ENCODE measurements at regions not wholly inside any gene's neighbourhood (a gene's known extent, or its start where the extent isn't known, plus 50 kb on each side); places are given as distances from the start of the nearest gene placed in this dataset.

DNA sequence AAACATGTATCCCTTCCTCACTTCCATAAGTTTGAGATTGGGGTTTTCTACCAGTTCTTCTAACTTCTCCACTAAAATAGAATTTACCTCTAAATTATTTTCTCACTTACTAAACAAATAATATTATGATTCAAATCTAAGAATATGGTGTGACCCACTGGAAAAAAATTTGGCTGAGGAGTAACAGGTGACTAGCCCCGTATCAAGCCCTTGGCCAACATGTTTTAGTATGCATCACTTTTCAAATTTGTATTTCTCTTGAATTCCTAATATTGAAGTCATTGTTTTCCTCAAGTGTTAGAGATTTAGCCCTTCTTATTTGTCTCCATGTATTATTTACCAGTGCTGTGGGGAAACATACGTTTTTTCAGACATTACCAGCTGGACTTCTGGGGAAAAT lies 759.4 kb downstream of the NSUN3 start:
- no peak for TF ChIP-seq NFRKB (IDR thresholded peaks at IDR 0.05)
- no peak for TF ChIP-seq ELF4 (IDR thresholded peaks at IDR 0.05)
- TF ChIP-seq LEF1 (IDR thresholded peaks at IDR 0.05; ENCODE audit: borderline replicate concordance): no peak
- TF ChIP-seq HDGF (IDR thresholded peaks at IDR 0.05; ENCODE audit: borderline replicate concordance): no peak
- TF ChIP-seq SUZ12 (IDR thresholded peaks at IDR 0.05): no peak
